ENCODE measurements at regions not wholly inside any gene's neighbourhood (a gene's known extent, or its start where the extent isn't known, plus 50 kb on each side); places are given as distances from the start of the nearest gene placed in this dataset.

DNA sequence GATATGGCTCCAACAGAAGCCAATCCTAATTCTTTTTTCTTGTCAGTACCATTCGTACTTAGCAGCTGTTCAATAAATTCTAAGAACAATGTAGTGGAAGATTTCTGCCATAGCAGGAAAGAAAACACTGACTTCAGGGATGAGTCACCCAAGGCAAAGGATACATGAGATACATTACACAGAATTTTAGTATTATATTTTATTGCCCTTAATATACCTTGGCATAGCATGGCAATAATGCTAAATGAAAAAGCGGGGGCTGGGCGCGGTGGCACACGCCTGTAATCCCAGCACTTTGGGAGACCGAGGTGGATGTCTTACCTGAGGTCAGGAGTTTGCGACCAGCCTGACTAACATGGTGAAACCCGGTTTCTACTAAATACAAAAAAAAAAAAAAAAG is 619.1 kb upstream of the DAB2 start:
- Histone ChIP-seq H3K27me3 (ENCODE audit: low read length) (no peaks in the 10 kb centered on the region), H3K79me2 (ENCODE audit: low read length) (no peaks in the 10 kb centered on the region), H4K20me1 (ENCODE audit: low read length) (no peaks in the 10 kb centered on the region), H3K4me1 (ENCODE audit: insufficient read depth, low read length) (peaks cover 41% of the 10 kb centered on the region), H2AFZ (ENCODE audit: low read length) (no peak overlapping the region), H3K9me2 (replicated peaks; ENCODE audit: low read length) (no peaks in the 10 kb centered on the region), H3K4me2 (ENCODE audit: low read length) (no peak overlapping the region), H3K27ac (ENCODE audit: low read length) (no peak overlapping the region), H3K9me3 (ENCODE audit: low read length) (no peaks in the 10 kb centered on the region), H3K36me3 (ENCODE audit: low read depth, low read length) (no peaks in the 10 kb centered on the region), H3K4me3 (ENCODE audit: low read length) (no peak overlapping the region), H3F3A (ENCODE audit: low read length, unreplicated experiment) (peaks cover 10% of the 10 kb centered on the region), H3K9ac (ENCODE audit: low read length) (no peak overlapping the region)
- intact Hi-C loops (cut with micrococcal nuclease) = loop anchor here (5.0 to 10.0 kb wide), 2 partner anchors 97 to 181 kb away; no protein-coding TSS in a partner anchor
- ATAC-seq (no peak), DNase-seq (peak; percentile 56)
- TF ChIP-seq EZH2phosphoT487 (IDR thresholded peaks at IDR 0.05; ENCODE audit: borderline replicate concordance, low read length) = no peak
- TF ChIP-seq EZH2 (IDR thresholded peaks at IDR 0.05; ENCODE audit: low read length, unreplicated experiment) = no peak
- ChIA-PET POLR2A (ENCODE audit: unreplicated experiment) (no interaction called here), CTCF (no interaction called here)
- no TSS peak for BruUV-seq (replicated peaks)

DNA sequence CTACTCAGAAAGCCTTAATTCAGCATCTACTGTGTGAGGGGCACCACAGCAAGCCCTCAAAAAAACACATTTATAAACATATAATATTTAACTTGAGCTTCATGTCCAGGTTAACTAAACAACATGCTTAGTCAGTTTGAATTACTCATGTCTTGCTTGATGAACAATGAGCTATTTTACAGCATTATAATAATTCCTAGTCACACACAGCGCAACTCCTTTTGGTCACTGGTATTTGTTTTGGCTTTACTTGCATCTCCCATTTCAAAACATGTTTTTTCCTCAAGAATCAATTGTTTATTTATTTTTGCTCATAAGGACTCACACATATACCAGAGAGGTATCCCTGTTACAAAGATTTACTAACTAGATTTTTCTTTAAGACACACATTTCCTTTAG is 616.7 kb upstream of the DAB2 start:
- H3K9ac ChIP-seq (ENCODE audit: low read length) = no peak overlapping the region
- ChIA-PET POLR2A (ENCODE audit: unreplicated experiment) (interaction anchor here (0.5 to 0.6 kb wide), 2 partner anchors 62 to 81 kb away, joined by 3 to 4 read pairs; no protein-coding TSS in a partner anchor), CTCF (interaction anchor here (0.6 kb wide), 1 partner anchor 112 kb away, joined by 4 read pairs; no protein-coding TSS in a partner anchor)
- peak overlapping the region; percentile 32 for H3K27ac ChIP-seq (ENCODE audit: low read length)
- H4K20me1 ChIP-seq (ENCODE audit: low read length) = no peaks in the 10 kb centered on the region
- H3K4me3 ChIP-seq (ENCODE audit: low read length) = no peak overlapping the region
- no peak overlapping the region for H2AFZ ChIP-seq (ENCODE audit: low read length)
- intact Hi-C loops (cut with micrococcal nuclease) = loop anchor here (2.0 to 10.0 kb wide), 3 partner anchors 67 to 183 kb away; no protein-coding TSS in a partner anchor
- no peaks in the 10 kb centered on the region for H3K9me3 ChIP-seq (ENCODE audit: low read length)
- peaks cover 30% of the 10 kb centered on the region for H3K4me1 ChIP-seq (ENCODE audit: insufficient read depth, low read length)
- no peaks in the 10 kb centered on the region for H3K9me2 ChIP-seq (replicated peaks; ENCODE audit: low read length)
- H3F3A ChIP-seq (ENCODE audit: low read length, unreplicated experiment) = peaks cover 5% of the 10 kb centered on the region
- no peaks in the 10 kb centered on the region for H3K36me3 ChIP-seq (ENCODE audit: low read depth, low read length)
- no peaks in the 10 kb centered on the region for H3K27me3 ChIP-seq (ENCODE audit: low read length)
- no TSS peak for BruUV-seq (replicated peaks)
- DNase-seq = peak; percentile 88
- TF ChIP-seq EZH2phosphoT487 (IDR thresholded peaks at IDR 0.05; ENCODE audit: borderline replicate concordance, low read length) = no peak
- no peak for TF ChIP-seq EZH2 (IDR thresholded peaks at IDR 0.05; ENCODE audit: low read length, unreplicated experiment)
- TF ChIP-seq, protein P1, sequence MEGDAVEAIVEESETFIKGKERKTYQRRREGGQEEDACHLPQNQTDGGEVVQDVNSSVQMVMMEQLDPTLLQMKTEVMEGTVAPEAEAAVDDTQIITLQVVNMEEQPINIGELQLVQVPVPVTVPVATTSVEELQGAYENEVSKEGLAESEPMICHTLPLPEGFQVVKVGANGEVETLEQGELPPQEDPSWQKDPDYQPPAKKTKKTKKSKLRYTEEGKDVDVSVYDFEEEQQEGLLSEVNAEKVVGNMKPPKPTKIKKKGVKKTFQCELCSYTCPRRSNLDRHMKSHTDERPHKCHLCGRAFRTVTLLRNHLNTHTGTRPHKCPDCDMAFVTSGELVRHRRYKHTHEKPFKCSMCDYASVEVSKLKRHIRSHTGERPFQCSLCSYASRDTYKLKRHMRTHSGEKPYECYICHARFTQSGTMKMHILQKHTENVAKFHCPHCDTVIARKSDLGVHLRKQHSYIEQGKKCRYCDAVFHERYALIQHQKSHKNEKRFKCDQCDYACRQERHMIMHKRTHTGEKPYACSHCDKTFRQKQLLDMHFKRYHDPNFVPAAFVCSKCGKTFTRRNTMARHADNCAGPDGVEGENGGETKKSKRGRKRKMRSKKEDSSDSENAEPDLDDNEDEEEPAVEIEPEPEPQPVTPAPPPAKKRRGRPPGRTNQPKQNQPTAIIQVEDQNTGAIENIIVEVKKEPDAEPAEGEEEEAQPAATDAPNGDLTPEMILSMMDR (conservative IDR thresholded peaks at IDR 0.05; ENCODE audit: low read depth, low read length) = no peak
- H3K79me2 ChIP-seq (ENCODE audit: low read length) = no peaks in the 10 kb centered on the region
- ATAC-seq = peak; percentile 85
- H3K4me2 ChIP-seq (ENCODE audit: low read length) = peak overlapping the region; percentile 25

DNA sequence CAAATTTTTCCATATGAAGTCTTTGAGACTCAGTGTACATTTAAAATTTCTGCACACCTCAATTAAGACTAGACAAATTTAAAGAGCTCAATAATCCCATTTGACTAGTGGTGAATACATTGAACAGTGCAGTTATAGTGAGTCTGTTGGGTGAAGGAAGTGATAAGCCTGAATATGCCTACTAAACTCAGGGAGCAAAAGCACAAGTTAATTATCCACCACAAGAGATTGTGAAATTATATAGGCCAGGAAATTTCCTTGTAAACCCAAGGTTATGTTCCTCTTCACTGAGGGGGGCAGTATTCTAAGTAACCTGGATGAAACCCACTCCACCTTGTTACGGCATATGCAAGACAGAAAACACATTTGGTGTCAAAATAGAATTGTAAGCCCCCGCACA is 612.9 kb upstream of the DAB2 start:
- H3K9me3 ChIP-seq (ENCODE audit: low read length) = no peaks in the 10 kb centered on the region
- no peaks in the 10 kb centered on the region for H3K9me2 ChIP-seq (replicated peaks; ENCODE audit: low read length)
- H3K27me3 ChIP-seq (ENCODE audit: low read length) = no peaks in the 10 kb centered on the region
- H3K27ac ChIP-seq (ENCODE audit: low read length) = no peak overlapping the region
- H4K20me1 ChIP-seq (ENCODE audit: low read length) = no peaks in the 10 kb centered on the region
- H3K4me3 ChIP-seq (ENCODE audit: low read length) = no peak overlapping the region
- DNase-seq (no peak), ATAC-seq (no peak)
- no peak overlapping the region for H3K9ac ChIP-seq (ENCODE audit: low read length)
- ChIA-PET CTCF (no interaction called here), POLR2A (ENCODE audit: unreplicated experiment) (no interaction called here)
- no peaks in the 10 kb centered on the region for H3F3A ChIP-seq (ENCODE audit: low read length, unreplicated experiment)
- H3K36me3 ChIP-seq (ENCODE audit: low read depth, low read length) = no peaks in the 10 kb centered on the region
- H2AFZ ChIP-seq (ENCODE audit: low read length) = no peak overlapping the region
- no peaks in the 10 kb centered on the region for H3K79me2 ChIP-seq (ENCODE audit: low read length)
- peaks cover 15% of the 10 kb centered on the region for H3K4me1 ChIP-seq (ENCODE audit: insufficient read depth, low read length)
- H3K4me2 ChIP-seq (ENCODE audit: low read length) = no peak overlapping the region
- intact Hi-C loops (cut with micrococcal nuclease) = no loop called here
- TF ChIP-seq EZH2 (IDR thresholded peaks at IDR 0.05; ENCODE audit: low read length, unreplicated experiment) (no peak), EZH2phosphoT487 (IDR thresholded peaks at IDR 0.05; ENCODE audit: borderline replicate concordance, low read length) (no peak)
- TF ChIP-seq, protein P1 (conservative IDR thresholded peaks at IDR 0.05; ENCODE audit: low read depth, low read length) = no peak
- no TSS peak for BruUV-seq (replicated peaks)
